ELR (cell line): ENCODE measurements at regions not wholly inside any gene's neighbourhood (a gene's known extent, or its start where the extent isn't known, plus 50 kb on each side); places are given as distances from the start of the nearest gene placed in this dataset.

Experiments
- DNase-seq: peaks from one replicate; pipeline ENCODE4 v3.0.0-alpha.2; 2015; ENCODE audit warnings: low read depth

DNA sequence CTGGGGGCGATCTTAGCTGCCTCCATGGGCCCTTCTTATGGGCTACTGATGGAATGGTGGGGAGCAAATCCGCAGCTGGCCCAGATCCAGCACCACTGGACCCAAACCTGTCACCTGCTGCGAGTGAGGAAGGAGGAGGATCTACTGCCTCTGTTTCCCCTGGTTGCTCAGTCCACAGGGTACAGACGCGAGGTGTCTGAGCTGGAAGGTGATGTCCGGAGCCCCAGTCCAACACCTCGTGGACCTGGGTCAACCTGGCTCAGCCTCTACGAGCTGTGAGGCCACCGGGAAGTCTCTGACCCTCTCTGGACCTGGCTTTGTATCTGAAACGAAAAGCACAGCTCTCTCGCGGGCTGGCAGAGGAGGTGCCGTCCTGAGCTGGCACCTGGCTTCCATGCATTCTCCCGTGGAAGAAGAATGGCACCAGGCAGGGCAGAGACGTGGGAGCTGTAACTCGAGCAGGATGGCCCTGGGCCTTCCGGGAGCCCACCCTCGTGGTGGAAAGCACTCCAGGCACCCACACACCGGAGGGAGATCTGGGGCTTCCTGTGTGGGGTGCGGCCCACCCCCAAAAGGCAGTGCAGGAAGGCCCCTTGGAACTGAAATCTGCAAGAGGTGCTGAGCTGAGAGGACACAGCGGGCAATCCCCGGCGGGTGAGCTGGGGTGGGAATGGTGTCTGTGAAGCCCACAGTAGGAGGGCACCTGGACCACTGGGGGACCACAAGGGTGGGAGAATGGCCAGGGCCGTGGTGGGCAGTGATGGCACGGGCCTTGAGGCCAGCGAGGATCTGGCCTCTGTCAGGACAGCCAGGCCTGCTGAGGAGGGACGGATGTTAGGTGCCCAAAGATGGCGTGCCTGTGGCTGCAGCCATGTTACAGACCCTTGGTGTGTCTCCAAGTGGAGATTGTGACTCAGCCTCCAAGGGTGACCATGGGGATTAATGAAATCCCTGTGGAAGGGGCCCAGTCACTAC is 133.4 kb downstream of the OLFM1 start:
- DNase-seq: no peak

DNA sequence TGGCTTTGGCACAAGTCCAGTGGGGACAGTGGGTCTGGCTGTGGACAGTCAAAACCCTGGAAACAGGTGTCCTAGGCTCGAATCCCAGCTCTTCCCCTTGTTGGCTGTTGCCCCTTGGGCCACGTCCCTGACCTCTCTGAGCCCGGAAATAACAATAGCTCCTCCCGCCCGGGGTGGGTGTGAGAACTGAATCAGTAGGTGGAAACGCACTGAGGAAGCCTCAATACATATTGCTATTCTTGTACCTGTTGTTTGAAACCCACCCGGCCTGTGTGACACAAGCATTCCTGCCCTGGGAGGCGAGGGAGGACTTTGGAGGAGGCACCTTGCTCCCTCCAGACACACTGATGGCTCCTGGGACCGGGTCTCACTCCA is 134.1 kb downstream of the OLFM1 start:
- no peak for DNase-seq

DNA sequence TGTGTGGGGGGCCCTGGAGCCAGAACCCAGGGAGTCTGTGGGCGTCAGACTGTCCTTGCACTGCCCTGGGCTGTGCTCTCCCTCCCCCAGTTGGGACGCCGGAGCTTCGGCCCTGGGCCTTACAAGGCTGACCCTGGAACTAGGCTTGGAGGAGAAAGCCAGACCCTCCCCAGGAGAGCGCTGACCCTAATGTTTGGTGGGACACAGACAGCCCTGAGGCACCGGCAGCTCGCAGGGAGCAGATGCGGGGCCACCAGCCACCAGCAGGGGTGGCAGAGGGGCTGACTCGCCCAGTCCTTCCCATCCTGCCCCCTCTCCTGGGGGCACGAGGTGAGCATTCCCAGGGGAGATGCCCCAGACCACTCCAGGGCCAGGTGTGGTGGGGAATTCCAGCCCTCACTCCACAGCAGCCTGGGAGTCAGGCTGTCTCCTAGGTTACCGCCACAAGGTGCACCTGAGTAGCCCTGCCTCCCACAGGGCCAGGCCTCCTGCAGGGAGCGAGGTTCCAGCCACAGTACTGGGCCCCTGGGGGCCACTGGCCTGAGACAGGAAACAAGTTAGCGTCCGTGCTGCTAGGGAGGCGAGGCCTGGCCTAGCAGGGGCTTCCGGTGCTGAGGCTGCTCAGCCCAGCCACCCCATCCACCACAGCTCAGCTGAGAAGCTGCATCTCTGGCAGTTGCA is 134.6 kb downstream of the OLFM1 start:
- no peak for DNase-seq

DNA sequence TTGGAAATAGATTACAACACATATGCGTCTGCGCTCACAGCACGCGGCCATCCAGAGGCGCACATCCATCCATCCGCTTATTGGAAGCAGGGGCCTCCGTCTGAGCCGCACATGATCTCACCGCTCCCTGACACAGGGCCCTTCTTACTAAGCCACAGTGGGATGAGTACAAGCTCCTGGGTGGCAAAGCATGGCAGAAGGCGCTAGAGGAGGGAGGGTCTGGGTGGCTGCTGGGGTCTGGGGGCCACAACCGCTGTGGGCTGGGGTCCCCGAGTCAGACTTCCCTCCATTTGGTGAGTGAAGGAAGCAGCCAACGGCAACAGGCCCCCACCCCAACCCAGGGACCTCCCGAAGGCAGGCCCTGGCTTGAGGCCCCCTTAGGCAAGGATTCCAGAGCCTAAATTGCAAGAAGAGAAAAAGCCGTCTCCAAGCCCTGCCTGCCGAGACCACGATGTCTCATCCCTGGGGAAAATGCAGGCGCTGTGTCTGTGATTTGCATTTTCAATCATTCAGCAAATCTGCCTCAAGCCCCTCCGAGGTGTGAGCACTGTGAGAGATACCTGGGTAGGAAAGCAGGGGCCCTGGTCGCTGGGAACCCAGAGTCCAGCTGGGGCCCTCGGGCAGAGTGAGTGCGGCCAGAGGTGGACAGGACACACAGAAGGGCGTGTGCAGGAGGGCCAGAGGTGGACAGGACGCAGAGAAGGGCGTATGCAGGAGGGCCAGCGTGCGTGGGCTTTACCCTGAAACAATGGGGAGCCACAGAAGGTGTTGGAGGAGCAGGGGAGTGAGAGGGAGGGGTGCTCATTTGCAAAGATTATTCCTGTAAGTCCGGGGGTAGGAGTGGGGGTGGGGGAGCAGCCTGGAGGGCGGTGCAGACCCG is 135.7 kb downstream of the OLFM1 start:
- no peak for DNase-seq

DNA sequence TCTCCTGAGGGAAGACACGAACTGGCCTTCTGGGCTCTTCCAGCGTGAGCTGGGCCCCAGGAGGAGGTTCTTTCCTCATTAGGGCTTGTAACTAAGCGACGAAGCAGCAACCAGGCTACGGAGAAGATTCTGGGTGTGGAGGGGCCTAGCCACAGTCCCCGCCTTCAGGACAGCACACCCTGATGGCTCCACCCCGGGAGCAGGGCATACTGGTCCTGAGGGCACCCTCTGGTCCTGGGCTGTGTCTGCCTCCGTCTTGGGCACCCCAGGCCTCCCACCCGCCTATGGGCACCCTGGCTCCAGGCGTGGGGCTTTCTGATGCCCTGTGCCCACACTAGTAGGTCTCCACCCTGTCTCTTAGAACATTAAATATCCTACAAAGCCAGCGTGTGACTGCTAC is 136.4 kb downstream of the OLFM1 start:
- no peak for DNase-seq

DNA sequence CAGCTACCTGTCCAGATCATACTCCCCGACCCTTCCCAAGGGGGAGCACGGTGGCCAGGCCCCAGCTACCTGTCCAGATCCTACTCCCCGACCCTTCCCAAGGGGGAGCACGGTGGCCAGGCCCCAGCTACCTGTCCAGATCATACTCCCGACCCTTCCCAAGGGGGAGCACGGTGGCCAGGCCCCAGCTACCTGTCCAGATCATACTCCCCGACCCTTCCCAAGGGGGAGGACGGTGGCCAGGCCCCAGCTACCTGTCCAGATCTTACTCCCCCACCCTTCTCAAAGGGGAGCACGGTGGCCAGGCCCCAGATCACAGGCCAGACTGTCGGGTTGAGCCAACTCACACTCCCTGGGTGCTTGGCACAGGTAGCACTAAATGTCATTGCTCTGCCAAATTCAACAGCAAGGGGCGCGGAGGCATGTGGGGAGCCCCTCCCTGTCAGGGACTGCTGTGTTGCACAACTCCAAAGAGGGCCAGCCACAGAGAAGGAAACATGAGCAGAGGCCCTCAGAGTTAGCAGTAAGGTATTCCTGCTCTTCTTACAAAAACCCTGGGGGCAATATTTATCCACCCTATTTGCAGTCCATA is 136.9 kb downstream of the OLFM1 start:
- no peak for DNase-seq

DNA sequence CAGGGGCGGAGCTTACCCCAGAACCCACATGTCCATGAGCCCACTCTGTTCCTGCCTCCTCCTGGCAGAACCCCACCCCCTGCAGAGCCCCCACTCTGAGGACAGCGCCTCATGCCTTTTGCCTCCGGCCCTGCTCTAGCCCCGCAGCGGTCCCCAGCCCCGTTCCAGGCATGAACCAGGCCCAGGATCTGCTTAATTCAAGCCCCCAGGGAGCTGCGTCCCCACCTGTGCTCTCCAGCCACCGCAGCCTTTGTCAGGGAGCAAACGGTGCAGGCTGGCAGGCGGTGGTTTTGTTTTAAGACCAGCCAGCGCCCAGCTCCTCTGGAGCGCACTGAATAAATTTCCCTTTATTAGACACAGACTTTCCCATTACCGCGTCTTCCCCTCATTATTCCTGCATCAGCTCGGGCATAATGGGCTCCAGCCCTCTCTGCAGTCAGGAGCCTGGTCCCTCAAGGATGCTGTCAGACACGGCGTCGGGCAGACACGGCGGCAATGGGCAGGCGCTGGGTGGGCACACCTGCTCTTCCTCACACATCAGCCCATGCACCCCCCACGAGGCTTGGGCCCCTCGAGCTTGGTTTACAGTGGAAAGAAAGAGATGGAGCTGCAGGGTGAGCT is 137.6 kb downstream of the OLFM1 start:
- no peak for DNase-seq

DNA sequence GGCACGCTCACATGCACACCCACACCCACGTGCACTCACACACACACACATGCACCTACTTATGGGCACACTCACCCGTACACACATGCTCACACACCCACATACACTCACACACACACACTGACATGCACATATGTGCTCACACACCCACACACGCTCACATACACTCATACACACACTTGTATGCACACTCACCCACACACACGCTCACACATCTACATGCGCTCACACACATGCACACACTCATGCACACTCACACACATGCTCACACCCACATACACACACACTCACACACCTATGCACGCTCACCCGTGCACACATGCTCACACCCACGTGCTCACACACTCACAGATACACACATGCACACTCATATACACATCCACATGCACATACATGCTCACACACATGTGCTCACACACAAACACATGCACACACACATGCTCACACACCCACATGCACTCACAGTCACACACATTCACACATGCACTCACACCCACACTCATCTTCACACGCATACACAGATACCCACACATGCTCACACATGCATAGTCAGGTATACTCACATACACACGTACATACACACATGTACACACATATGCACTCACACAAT is 138.3 kb downstream of the OLFM1 start:
- DNase-seq: no peak

DNA sequence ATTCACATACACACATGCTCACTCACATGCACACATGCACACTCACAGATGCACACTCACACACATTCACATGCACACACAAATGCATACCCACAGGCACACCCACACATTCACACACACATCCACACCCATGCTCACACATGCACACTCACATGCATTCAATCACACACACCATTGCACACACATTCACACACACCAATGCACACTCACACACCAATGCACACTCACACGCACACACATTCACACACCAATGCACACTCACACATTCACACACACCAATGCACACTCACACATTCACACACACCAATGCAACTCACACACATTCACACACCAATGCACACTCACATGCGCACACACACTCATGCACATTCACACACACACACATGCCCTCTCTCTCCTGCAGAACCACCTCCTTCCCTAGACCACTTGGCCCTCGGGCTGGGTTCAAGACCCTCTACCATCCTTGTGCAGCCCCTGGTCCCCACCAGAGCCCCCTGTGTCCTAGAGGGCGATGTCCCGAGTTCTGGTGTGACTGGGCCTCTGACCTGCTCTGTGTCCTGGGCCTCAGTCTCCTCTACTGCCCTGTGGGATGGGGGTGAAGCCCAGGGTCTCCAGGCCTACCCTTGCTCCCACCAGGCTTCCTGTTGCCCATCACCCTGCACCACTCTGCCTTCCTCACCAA is 139.0 kb downstream of the OLFM1 start:
- no peak for DNase-seq

DNA sequence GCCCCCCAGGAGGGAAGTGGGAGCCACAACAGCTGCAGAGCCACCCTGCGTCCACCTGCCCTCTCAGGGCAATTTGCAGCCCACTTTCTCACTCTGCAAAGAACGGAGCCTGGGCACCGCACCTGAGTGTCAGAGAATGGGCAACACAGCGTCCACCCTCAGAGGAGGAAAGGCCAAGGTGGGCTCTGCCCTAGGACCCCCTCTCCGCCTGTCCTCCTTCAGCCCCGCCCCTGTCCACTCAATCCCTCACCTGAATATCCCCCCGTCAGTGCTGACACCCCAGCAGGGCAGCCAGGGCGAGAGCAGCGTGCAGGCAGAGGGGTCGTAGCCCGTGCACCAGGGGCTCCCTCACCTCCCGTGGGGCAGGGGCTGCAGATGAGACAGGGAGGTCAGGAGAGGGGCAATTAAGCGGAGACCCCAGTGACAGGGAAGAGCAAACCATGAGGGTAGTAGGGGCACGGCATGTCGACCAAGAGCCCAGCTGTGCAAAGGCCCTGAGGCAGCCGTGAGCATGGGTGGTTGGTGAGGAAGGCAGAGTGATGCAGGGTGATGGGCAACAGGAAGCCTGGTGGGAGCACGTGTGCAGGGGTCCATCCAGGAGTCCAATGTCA is 140.3 kb downstream of the OLFM1 start:
- DNase-seq: no peak

DNA sequence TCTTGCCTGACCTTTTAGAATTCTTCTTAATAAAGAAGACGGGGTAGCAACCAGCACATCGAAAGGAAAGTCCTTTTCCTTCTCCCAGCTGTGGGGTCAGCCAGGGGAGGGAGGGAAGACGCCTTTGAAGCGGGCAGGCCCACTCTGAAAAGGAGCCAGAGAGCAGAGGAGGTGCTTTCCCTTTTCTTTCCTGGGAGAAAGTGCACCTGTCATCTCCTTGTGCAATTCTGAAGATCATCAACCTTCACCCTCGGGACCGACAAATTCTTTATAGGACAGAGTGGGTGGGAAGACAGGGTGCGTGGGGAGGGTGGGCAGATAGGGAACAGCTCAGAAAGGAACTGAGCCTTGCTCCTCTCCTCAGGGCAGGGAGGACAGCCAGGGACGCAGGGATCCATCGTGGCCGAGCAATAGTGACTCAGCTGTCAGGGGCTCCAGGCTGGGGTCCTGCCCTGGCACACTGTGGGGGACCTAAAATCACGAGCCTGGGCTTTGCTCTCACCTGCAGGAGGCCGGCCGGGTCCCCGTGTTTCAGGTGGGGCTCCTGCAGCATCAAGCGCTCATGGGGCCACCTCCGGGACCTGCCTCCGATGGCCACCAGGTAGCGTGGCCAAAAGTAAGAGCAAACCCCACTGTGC is 141.0 kb downstream of the OLFM1 start:
- no peak for DNase-seq

DNA sequence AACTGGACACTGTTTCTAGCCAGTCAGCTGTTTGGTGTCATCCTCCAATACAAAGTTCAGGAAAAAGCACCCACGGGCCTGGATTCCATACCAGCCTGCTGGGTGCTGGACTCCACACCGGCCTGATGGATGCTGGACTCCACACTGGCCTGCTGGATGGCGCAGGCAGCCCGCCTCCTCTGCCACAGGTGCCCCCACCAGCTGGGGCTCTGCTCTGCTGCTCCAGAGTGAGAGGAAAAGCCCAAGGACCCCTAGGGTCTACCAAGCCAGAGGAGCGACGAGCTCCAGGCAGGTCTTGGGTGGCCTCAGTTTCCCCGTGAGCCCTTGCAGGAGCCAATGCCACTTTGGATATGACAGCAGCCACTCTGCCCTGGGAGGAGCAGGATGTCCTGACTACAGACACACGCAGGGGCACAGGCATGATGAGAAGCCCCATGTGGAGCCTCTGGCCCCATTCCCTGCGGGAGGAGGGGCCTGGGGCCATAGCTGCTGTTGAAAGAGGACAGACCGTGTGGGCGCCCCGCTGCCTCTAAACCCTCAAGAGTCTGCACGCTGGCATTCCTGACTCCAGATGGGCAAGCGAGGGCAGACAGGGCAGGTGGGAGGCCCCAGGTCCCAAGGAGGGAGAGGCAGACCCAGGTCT is 141.6 kb downstream of the OLFM1 start:
- no peak for DNase-seq

DNA sequence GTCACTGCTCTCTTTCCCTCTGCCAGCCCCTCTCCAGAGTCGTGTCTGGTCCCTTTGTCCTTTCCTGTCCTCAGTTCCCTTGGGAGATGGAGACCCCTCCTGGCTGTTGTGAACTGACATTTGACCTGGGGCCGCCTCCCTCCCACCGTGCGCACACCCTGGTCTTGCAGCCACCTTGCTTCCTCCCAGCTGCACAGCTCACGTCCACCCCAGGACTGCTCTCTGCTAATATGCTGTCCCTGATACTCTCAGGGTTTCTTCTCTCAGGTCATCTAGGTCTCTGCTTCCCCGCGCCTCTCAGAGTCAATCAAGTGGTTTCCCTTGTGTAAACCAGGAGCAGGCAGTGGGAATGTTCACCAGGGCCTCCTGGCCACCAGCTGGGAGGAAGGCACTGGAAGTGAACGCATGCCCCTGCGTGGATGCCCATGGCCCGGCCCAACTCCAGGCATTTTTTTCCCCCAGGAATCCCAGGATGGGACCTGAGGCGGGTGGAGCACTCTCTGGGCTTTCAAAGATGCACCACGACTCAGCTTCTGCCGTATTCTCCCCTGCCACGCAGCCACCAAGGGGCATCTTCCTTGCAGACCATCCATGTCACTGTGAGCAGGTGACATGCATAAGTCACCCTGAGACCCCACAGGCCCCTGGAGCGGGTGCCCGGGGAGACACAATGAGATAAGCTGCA is 142.4 kb downstream of the OLFM1 start:
- no peak for DNase-seq

DNA sequence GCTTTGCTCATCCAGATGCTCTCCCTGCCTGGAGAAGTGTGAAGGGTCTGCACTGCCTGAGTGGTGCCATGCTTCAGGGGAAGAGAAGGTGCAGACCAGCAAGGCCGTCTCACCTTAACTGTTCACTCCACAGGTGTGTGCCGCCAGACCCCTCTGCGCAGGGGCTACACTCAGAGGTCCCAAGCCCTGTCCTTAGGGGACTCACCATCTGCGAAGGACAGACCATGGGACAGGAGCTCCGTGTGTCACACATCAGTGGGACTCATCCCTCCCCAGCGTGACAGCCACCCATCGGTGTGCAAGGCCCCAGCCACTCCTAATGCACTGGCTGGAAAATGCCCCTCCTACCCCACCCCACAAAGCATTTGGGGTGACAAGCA is 142.9 kb downstream of the OLFM1 start:
- DNase-seq: no peak

DNA sequence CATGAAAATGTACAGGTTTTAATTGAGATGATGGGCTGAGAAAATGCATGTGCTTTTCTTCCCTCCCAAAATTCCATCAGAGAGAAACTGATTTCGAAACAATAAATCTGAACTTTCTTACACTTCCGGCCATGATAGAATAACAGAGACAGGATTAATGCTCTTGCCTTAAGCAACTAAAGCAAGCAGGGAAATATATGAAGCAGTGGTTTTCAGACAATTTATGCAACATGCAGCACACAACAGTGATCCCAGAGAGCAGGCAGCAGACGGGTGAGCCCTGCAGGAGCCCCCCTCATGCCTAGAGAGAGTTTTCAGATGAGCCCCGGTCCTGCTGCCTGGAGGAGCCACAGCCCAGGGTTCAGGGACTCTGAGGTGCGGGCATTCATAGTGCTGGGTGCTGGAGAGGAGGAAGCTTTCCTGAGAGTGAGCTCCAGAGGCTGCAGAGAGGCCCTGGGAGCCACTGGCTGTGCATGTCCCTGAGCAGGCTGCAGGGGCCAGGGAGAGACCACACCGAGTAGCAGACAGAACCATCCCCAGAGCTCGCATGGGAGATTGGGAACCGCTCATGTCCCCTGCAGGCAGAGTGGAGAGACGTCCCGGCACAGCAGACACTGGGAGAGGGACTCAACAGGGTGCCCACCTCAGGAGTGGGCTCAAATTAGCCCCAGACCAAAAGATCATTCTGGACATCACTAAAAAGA is 143.5 kb downstream of the OLFM1 start:
- DNase-seq: no peak

DNA sequence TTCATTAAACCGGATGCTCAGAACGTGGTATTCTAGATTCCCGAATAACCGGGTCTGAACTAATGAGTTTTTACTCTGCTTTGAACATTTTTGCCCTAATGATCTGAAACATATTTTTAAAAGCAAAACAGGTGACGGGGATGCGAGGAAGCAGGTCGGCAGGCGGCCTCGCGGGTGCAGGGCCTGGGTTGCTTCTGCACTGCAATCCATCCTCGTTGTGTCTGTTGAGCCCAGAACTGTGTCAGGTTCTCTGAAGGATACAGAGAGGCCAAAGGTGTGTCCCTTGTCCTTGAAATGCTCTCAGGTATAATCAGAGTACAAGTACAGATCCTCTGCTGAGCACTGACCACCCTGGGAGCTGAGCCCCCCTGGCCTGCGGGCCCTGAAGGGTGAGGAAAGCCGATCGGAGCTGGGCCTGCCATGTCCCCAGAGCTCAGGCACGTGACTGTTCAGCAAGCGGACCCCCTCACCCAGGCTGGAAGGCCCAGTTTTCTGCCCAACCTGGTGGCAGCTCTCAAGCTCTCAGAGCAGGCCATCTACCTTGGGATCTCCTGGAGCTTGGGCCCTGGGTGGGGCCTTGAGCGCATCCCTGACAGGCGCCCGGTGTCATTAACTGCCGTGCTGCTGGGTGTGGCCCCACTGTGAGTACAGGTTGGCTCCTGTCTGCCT is 151.8 kb downstream of the OLFM1 start:
- no peak for DNase-seq

DNA sequence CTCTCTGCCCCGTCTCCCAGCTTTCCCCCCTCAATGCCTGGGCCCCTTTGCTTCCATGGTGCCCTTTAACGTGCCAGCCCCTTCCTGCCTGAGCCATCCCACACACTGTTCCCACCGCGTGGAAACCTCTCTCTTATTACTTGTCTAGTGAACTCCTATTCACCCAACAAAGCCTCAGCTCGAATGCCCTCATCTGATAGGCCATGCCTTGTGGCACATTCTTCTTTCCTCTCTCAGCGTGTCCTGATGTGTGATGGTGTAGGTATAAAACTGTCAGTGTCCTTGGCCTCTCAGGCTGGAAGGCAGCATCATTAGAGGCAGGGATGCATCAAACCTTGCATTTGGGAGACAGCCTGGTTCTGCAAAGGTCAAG is 152.3 kb downstream of the OLFM1 start:
- no peak for DNase-seq
